Stromal cell of bone marrow (primary cell): ENCODE measurements at regions not wholly inside any gene's neighbourhood (a gene's known extent, or its start where the extent isn't known, plus 50 kb on each side); places are given as distances from the start of the nearest gene placed in this dataset.

Source experiments
- DNase-seq: peaks from one replicate; pipeline ENCODE4 v3.0.0-alpha.2; 2012; ENCODE audit warnings: low read depth

DNA sequence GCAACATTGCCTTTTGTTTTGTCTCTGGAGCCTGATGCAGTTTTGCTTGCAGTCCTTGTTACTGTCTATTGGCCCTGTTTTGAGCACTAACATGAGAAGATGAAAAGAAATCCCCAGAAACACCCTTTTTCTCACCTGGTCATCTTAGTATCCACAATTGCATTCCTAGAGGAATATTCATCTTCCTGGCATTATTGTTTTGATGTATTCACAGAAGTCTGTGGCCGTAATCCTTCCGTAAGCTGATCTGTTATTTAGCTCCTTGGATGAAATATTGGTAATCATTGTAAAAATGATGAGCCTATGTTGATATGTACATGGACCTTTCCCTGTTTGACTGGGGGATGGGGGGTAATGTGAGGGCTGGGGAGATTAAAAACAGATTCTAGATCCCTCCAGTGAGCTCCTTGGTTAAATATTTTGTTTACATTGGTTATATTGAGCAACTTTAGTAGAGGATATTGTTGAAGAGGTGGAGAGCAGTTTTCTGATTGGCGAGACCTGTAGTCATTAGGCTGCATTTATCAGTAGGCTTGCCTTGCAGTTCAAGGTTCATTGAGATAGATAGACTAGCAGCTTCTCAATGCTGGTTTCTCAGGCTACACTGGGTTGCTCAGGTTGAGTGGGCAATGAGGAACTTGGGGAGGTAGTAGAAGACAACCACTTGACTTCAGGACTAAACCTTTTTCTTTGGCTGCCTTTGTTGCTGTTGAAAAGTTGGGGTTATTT, 117.5 kb downstream of the MACIR start:
- no peak for DNase-seq

DNA sequence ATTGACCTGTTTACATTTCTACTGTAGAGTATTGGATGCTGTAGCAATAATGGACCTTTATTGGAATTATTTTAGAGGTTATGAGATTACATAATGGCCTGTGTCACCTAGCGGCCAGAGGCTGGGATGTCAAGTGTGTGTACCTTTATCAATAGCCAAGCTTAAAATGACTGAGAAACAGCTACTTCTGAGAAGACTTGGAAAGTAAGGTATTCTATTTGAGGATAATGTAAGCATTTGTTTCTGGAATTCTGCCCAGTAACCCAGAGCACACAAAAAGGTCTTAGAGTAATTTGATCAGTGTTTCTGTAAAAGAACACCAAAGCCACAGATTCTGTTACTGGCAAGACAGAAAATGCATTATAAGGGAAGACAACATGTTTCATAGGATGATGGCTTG, 116.8 kb downstream of the MACIR start:
- peak; percentile 11 for DNase-seq

GRCh38 chr5:103374473-103374963, 116.0 kb downstream of the MACIR start:
- DNase-seq = no peak

DNA sequence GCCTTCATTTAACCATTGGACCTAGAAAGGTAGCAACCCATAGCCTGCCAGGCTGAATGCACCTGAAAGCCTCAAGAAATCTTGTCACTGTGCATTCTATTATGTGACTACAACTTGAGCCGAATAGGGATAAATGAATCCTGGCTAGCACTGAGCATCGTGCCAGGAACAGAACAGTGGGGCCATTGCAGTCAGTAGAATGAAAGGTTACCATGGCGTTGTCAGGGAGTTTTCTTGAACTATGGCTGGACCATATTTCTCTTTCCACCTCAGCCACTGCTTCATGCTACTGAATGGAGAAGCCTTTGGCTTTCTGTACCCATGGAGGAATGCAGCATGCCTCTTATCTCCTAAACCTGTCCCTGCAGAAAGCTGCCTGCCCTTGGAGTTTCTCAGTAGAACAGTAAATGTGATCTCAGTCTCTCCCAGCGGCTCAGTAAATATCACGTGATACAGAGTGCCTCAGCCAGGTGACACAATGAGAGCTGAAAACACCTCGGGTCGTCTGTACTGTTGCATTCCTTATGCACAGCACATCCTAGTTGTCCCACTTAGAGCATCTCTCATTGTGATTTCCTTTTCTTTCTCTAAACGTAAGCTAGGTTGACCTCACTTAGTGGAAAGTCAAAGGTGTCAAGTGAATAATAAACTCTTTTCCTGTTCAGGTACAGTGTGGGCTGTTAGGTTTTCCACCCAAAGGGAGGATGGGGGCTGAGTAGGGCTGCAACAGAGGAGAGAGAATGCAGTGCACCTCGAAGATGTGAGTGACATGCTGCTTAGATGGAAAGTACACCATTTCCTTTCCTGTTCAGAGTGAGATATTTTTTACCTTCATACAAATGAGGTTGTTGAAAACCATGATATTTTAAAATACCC, 115.3 kb downstream of the MACIR start:
- DNase-seq = no peak

- DNase-seq = no peak
Measured at GRCh38 chr5:103371046-103371607, 112.6 kb downstream of the MACIR start.

GRCh38 chr5:103369125-103370120, 110.9 kb downstream of the MACIR start:
- no peak for DNase-seq

- DNase-seq = no peak
Measured at GRCh38 chr5:103367702-103368101, 109.1 kb downstream of the MACIR start.

- no peak for DNase-seq
Measured at GRCh38 chr5:103366918-103367549, 108.5 kb downstream of the MACIR start.

- no peak for DNase-seq
Measured at GRCh38 chr5:103364074-103364473, 105.5 kb downstream of the MACIR start.

DNA sequence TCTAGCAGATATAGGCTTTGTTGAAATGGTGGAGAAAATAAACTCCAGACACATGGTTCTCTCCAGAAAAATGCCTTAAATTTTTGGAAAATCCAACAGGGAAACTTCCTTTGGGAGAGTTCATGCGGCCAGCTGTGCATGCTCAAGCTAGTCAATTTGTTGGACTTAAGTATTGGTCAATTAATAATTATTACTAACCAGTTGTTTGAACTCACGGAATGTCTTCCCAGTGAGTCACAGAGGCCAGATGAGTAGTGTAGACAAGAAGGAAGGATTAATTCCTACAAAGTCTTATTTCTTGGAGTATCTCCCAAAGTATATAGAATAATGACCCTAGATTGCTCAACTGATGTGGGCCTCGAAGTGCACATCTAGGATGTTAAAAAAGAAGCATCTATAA, 103.6 kb downstream of the MACIR start:
- no peak for DNase-seq

DNA sequence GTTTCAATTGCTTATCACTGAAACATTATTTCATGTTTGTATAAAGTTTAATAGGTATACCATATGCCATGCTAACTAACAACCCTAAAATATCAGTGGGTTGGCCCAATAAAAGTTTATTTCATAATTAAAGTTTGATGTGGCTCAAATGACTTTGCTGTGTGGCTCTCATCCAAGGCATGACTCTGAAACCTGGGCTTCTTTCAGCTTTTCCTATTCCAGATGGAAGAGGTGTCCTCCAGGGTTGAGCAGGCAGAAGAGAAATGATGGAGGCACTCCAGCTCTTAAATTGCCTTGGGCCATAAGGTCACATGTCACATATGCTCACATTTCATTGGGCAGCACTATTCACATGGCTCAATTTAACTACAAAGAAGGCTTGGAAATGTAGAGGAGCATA, 101.9 kb downstream of the MACIR start:
- DNase-seq = no peak

DNA sequence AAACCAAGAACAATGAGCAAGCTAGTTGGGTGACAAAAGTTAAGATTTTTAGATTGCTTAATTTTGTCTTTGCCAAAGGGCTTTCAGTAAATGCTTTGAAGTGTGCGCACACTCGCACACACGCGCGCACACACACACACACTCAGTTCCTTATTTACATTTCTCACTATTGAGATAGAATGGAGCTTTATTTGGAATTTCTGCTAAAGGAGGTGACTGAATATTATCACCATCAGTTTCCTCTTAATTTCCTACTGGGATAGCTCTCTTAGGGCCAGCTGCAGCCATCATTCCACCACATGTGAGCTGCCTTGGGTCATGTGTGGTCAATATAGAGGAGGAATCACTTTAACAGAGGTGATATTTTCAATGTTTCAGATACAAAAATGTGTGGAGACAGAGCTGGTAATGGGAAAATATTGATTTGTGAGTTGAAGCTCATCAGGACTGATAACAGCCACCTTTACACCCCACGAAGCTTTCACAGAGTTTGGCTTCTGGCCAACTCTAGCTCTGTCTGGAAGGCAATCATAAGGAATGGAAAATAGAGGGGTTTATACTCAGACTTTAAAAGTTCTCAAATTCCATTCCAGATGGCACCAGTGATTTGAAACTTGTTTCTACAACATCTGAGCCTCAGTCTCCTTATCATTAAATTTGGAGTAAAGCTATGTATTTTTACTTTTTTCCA, 99.9 kb downstream of the MACIR start:
- no peak for DNase-seq

DNA sequence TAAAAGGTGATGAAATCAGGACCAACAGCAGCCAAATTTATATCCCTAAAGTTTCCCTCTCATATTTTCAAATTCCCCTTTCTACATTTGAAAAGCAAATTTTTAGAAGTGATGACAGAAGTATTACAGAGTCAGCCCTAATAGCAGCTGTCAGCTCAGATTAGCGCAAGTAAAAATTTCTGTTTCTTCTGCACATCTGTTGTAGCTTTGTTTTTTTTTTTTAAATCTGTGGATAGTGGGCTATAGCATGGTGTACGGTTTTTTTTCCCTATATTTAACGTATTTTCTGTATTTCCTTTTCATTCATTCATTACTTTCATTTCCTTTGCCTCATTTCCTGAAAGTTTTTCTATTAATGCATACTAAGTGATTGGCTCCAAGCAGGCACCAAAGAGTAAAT, 99.1 kb downstream of the MACIR start:
- DNase-seq = no peak

GRCh38 chr5:103356350-103357091, 98.0 kb downstream of the MACIR start:
- DNase-seq = no peak

GRCh38 chr5:103355579-103355978, 97.0 kb downstream of the MACIR start:
- no peak for DNase-seq

DNA sequence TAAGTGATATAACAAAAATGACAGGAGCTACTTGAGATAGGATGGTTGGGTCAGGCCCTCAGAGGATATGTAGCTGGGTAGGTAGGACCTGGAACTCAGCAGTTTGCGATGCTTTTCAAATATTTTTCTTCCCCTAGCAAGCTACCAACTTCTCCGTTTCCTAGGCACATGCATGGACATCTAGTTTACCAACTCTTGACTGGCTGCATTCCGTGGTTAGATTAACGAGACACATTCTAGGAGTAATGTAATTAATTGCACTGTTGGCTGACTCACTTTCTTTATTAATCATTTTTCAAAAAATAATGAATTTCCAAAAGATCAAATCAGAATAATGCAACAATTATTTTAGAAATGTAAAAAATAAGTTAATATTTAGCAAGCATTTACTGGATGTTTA, 95.9 kb downstream of the MACIR start:
- DNase-seq = no peak

GRCh38 chr5:103353581-103353980, 95.0 kb downstream of the MACIR start:
- no peak for DNase-seq

GRCh38 chr5:103347716-103348423, 89.3 kb downstream of the MACIR start:
- no peak for DNase-seq

GRCh38 chr5:103346162-103346748, 87.7 kb downstream of the MACIR start:
- DNase-seq = no peak
